ENCODE measurements at regions not wholly inside any gene's neighbourhood (a gene's known extent, or its start where the extent isn't known, plus 50 kb on each side); places are given as distances from the start of the nearest gene placed in this dataset.
"Not testable (repeated sequence)": the region's sequence is repeated elsewhere in the genome, so short reads cannot be mapped to it uniquely, and the experiment has no call there.

DNA sequence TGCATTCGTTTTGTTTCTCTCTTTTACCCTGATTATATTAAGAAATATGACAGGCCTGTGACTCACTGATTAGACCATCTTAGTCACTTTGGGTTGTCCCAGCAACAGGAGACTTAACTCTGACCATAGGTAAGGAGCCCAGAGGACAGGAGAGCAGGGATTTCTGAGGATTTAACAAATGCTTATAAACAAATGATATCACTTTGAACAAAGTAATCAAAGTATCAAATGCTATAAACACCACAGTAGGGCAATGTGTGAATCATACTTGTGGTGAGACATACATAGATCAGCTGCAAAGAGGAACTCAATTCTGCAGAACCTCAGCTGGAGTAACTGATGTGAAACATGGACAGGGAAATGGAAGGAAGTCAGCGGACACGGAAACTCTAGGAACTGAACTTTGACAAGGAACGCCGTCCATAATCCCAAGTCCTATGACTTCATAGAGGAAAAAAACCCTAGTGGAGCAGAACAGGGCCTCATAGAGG lies 190.6 kb upstream of the MSX2 start:
- Histone ChIP-seq H3K9me3 (ENCODE audit: low read depth) (no peaks in the 10 kb centered on the region), H2AFZ (replicated peaks) (no peak overlapping the region), H4K20me1 (ENCODE audit: low read depth) (no peaks in the 10 kb centered on the region), H3K27ac (no peak overlapping the region), H3K9ac (no peak overlapping the region), H3K4me2 (no peak overlapping the region), H3F3A (ENCODE audit: low read depth) (peaks cover 44% of the 10 kb centered on the region), H3K27me3 (no peaks in the 10 kb centered on the region), H3K79me2 (ENCODE audit: low read depth) (no peaks in the 10 kb centered on the region), H3K4me3 (no peak overlapping the region), H3K4me1 (peaks cover 55% of the 10 kb centered on the region), H3K36me3 (no peaks in the 10 kb centered on the region)
- Mint-ChIP-seq H3K9me3 (peaks cover 8% of the 10 kb centered on the region), H3K4me3 (no peak overlapping the region), H3K36me3 (no peaks in the 10 kb centered on the region), H3K27me3 (ENCODE audit: insufficient read depth, low read depth) (peaks cover 32% of the 10 kb centered on the region), H3K27ac (no peak overlapping the region), H3K4me1 (peaks cover 55% of the 10 kb centered on the region)
- TF ChIP-seq, protein P1, sequence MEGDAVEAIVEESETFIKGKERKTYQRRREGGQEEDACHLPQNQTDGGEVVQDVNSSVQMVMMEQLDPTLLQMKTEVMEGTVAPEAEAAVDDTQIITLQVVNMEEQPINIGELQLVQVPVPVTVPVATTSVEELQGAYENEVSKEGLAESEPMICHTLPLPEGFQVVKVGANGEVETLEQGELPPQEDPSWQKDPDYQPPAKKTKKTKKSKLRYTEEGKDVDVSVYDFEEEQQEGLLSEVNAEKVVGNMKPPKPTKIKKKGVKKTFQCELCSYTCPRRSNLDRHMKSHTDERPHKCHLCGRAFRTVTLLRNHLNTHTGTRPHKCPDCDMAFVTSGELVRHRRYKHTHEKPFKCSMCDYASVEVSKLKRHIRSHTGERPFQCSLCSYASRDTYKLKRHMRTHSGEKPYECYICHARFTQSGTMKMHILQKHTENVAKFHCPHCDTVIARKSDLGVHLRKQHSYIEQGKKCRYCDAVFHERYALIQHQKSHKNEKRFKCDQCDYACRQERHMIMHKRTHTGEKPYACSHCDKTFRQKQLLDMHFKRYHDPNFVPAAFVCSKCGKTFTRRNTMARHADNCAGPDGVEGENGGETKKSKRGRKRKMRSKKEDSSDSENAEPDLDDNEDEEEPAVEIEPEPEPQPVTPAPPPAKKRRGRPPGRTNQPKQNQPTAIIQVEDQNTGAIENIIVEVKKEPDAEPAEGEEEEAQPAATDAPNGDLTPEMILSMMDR (IDR thresholded peaks at IDR 0.05), result no peak
- no peak for TF ChIP-seq EZH2 (IDR thresholded peaks at IDR 0.05)
- TF ChIP-seq EZH2phosphoT487 (IDR thresholded peaks at IDR 0.05), result no peak
- no peak for DNase-seq (ENCODE audit: low spot score)

DNA sequence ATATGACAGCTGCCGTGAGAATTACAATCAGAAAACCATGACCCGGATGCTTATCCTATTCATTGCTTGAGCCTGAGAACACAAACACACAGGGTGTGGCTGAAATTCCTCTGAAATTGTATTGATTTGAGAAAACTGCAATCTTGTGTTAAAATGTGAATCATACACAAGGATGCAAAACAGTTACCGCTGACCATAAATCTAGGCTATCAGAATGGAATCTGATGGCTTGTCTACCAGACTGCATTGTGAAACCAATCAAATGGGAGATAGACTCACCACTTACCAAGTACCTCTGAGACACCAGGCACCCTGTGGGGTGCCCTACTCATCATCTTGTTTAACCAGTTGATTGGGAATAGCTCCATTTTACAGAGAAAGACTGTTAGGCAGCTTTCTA lies 188.7 kb upstream of the MSX2 start:
- peaks cover 17% of the 10 kb centered on the region for H3K27me3 Mint-ChIP-seq (ENCODE audit: insufficient read depth, low read depth)
- no peaks in the 10 kb centered on the region for H3K36me3 ChIP-seq
- H3K4me3 ChIP-seq, result no peak overlapping the region
- H2AFZ ChIP-seq (replicated peaks), result no peak overlapping the region
- H3K9me3 Mint-ChIP-seq, result peaks cover 10% of the 10 kb centered on the region
- TF ChIP-seq, protein P1 (IDR thresholded peaks at IDR 0.05), result no peak
- TF ChIP-seq EZH2 (IDR thresholded peaks at IDR 0.05) (no peak), EZH2phosphoT487 (IDR thresholded peaks at IDR 0.05) (no peak)
- H3K4me2 ChIP-seq, result peak overlapping the region; percentile 61
- no peaks in the 10 kb centered on the region for H4K20me1 ChIP-seq (ENCODE audit: low read depth)
- H3K27ac Mint-ChIP-seq, result no peak overlapping the region
- no peaks in the 10 kb centered on the region for H3K27me3 ChIP-seq
- H3K27ac ChIP-seq, result peak overlapping the region; percentile 81
- peaks cover 44% of the 10 kb centered on the region for H3F3A ChIP-seq (ENCODE audit: low read depth)
- peak; percentile 74 for DNase-seq (ENCODE audit: low spot score)
- peaks cover 55% of the 10 kb centered on the region for H3K4me1 ChIP-seq
- no peak overlapping the region for H3K9ac ChIP-seq
- H3K4me3 Mint-ChIP-seq, result no peak overlapping the region
- no peaks in the 10 kb centered on the region for H3K79me2 ChIP-seq (ENCODE audit: low read depth)
- H3K9me3 ChIP-seq (ENCODE audit: low read depth), result no peaks in the 10 kb centered on the region
- H3K36me3 Mint-ChIP-seq, result no peaks in the 10 kb centered on the region
- peaks cover 55% of the 10 kb centered on the region for H3K4me1 Mint-ChIP-seq

DNA sequence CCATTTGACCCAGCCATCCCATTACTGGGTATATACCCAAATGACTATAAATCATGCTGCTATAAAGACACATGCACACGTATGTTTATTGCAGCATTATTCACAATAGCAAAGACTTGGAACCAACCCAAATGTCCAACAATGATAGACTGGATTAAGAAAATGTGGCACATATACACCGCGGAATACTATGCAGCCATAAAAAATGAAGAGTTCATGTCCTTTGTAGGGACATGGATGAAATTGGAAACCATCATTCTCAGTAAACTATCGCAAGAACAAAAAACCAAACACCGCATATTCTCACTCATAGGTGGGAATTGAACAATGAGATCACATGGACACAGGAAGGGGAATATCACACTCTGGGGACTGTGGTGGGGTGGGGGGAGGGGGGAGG lies 184.6 kb upstream of the MSX2 start:
- H3K27ac Mint-ChIP-seq; H2AFZ ChIP-seq (replicated peaks); H3K4me3 Mint-ChIP-seq; H3K9me3 ChIP-seq (ENCODE audit: low read depth); H3K36me3 ChIP-seq; H3K27ac ChIP-seq; H3K4me3 ChIP-seq; DNase-seq (ENCODE audit: low spot score); H3K36me3 Mint-ChIP-seq; H4K20me1 ChIP-seq (ENCODE audit: low read depth); H3K4me2 ChIP-seq; H3K27me3 ChIP-seq; H3K79me2 ChIP-seq (ENCODE audit: low read depth); H3K9ac ChIP-seq: not testable (repeated sequence)
- Histone ChIP-seq H3K4me1 (peaks cover 23% of the 10 kb centered on the region), H3F3A (ENCODE audit: low read depth) (peaks cover 24% of the 10 kb centered on the region)
- H3K9me3 Mint-ChIP-seq, result peaks cover 10% of the 10 kb centered on the region
- peaks cover 19% of the 10 kb centered on the region for H3K4me1 Mint-ChIP-seq
- peaks cover 14% of the 10 kb centered on the region for H3K27me3 Mint-ChIP-seq (ENCODE audit: insufficient read depth, low read depth)

DNA sequence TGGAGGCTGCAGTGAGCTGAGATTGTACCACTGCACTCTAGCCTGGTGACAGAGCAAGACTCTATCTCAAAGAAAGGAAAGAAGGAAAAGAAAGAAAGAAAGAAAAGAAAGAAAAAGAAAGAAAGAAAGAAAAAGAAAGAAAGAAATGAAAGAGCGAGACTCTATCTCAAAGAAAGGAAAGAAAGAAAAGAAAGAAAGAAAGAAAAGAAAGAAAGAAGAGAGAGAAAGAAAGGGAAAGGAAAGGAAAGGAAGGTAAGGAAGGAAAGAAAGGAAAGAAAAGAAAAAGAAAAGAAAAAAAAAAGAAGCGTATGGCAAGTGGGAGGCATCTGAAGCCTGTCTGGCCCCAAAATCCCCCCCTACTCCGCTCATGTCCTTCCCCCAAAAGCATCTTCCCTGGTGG lies 182.3 kb upstream of the MSX2 start:
- H3K79me2 ChIP-seq (ENCODE audit: low read depth), result no peaks in the 10 kb centered on the region
- H3K9ac ChIP-seq, result no peak overlapping the region
- H3K9me3 ChIP-seq (ENCODE audit: low read depth), result no peaks in the 10 kb centered on the region
- H3K27ac ChIP-seq, result no peak overlapping the region
- H3K4me3 Mint-ChIP-seq, result no peak overlapping the region
- H3K27me3 Mint-ChIP-seq (ENCODE audit: insufficient read depth, low read depth), result peaks cover 7% of the 10 kb centered on the region
- no peak overlapping the region for H2AFZ ChIP-seq (replicated peaks)
- H3K4me1 Mint-ChIP-seq, result no peaks in the 10 kb centered on the region
- H3K4me2 ChIP-seq, result no peak overlapping the region
- peaks cover 10% of the 10 kb centered on the region for H3K9me3 Mint-ChIP-seq
- H3K27me3 ChIP-seq, result no peaks in the 10 kb centered on the region
- H3K4me3 ChIP-seq, result no peak overlapping the region
- DNase-seq (ENCODE audit: low spot score), result no peak
- no peaks in the 10 kb centered on the region for H3K36me3 ChIP-seq
- no peaks in the 10 kb centered on the region for H4K20me1 ChIP-seq (ENCODE audit: low read depth)
- TF ChIP-seq, protein P1 (IDR thresholded peaks at IDR 0.05), result no peak
- TF ChIP-seq EZH2 (IDR thresholded peaks at IDR 0.05), result no peak
- TF ChIP-seq EZH2phosphoT487 (IDR thresholded peaks at IDR 0.05), result no peak
- H3F3A ChIP-seq (ENCODE audit: low read depth), result peaks cover 2% of the 10 kb centered on the region
- no peaks in the 10 kb centered on the region for H3K36me3 Mint-ChIP-seq
- H3K27ac Mint-ChIP-seq, result no peak overlapping the region
- H3K4me1 ChIP-seq, result peaks cover 1% of the 10 kb centered on the region

All from neural progenitor cell (in vitro differentiated cells).